Stimulated activated CD4-positive, alpha-beta T cell treated with anti-CD3 and anti-CD28 coated beads, Interleukin-15, amount 100 ng/mL, for 48 hours (primary cell): ENCODE measurements at regions not wholly inside any gene's neighbourhood (a gene's known extent, or its start where the extent isn't known, plus 50 kb on each side); places are given as distances from the start of the nearest gene placed in this dataset.

Experiments
- DNase-seq, 2 donors: peaks; one replicate each; pipeline ENCODE4 v3.0.0-alpha.2; 2020; ENCODE audit warnings: low read depth in 2 of 2

- no peak for DNase-seq
Measured at GRCh38 chrX:39733745-39734144, 364.0 kb downstream of the BCOR start.

GRCh38 chrX:39734174-39734776, 363.5 kb downstream of the BCOR start:
- no peak for DNase-seq

GRCh38 chrX:39736216-39737211, 361.2 kb downstream of the BCOR start:
- no peak for DNase-seq

GRCh38 chrX:39739585-39739984, 358.2 kb downstream of the BCOR start:
- DNase-seq, result no peak

GRCh38 chrX:39740078-39740477, 357.7 kb downstream of the BCOR start:
- no peak for DNase-seq

GRCh38 chrX:39741904-39742303, 355.9 kb downstream of the BCOR start:
- DNase-seq, result no peak

- no peak for DNase-seq
Measured at GRCh38 chrX:39745818-39746217, 351.9 kb downstream of the BCOR start.

- DNase-seq, result no peak
Measured at GRCh38 chrX:39749135-39749534, 348.6 kb downstream of the BCOR start.

- DNase-seq, result no peak
Measured at GRCh38 chrX:39749728-39750127, 348.0 kb downstream of the BCOR start.

- DNase-seq, result no peak
Measured at GRCh38 chrX:39750256-39750790, 347.4 kb downstream of the BCOR start.

- no peak for DNase-seq
Measured at GRCh38 chrX:39750848-39751247, 346.9 kb downstream of the BCOR start.

- no peak for DNase-seq
Measured at GRCh38 chrX:39752815-39753214, 344.9 kb downstream of the BCOR start.

- no peak for DNase-seq
Measured at GRCh38 chrX:39753293-39753996, 344.3 kb downstream of the BCOR start.

GRCh38 chrX:39755143-39756032, 342.4 kb downstream of the BCOR start:
- DNase-seq, result no peak

- DNase-seq, result no peak
Measured at GRCh38 chrX:39756086-39756883, 341.5 kb downstream of the BCOR start.

- DNase-seq, result no peak
Measured at GRCh38 chrX:39757971-39758370, 339.8 kb downstream of the BCOR start.

GRCh38 chrX:39758791-39759525, 338.8 kb downstream of the BCOR start:
- DNase-seq, result no peak

GRCh38 chrX:39759526-39760224, 338.1 kb downstream of the BCOR start:
- DNase-seq, result no peak

GRCh38 chrX:39760930-39761329, 336.8 kb downstream of the BCOR start:
- no peak for DNase-seq
